Caco-2 (cell line): ENCODE measurements at regions not wholly inside any gene's neighbourhood (a gene's known extent, or its start where the extent isn't known, plus 50 kb on each side); places are given as distances from the start of the nearest gene placed in this dataset.

Experiments used
- BruUV-seq: library from RNA; stranded (reverse); fragments of 400-500 nt; replicated peaks from 2 replicates; lab custom pipeline; 2021; lab: Mats Ljungman, UMichigan
- CTCF ChIA-PET: fragments of 300-600 bp; sonication (Branson Sonifier 250); formaldehyde crosslinking; loops from one replicate; lab custom pipeline; 2022; ENCODE audit warnings: antibody characterized with exemption; lab: Charles Lee
- POLR2A ChIA-PET: fragments of 300-600 bp; sonication (Branson Sonifier 250); formaldehyde crosslinking; loops from one replicate; lab custom pipeline; 2022; ENCODE audit warnings: antibody characterized with exemption; lab: Charles Lee
- DNase-seq, 2 experiments: peaks; one replicate each; pipeline versions ENCODE4 v3.0.0 to v3.0.0-alpha.2; 2020 to 2022
- H3K27me3 ChIP-seq: replicated peaks from 2 replicates; pipeline ENCODE4 v1.6.0; 2011; ENCODE audit warnings: low read length; ENCODE audit not compliant: control insufficient read depth, insufficient read depth
- H3K36me3 ChIP-seq: 2 replicates; pipeline ENCODE4 v1.5.1; 2011; ENCODE audit warnings: low read length; ENCODE audit not compliant: control insufficient read depth, insufficient read depth
- H3K4me1 ChIP-seq: fragments of 250-450 bp; sonication (Bioruptor Pico); 2 replicates; pipeline ENCODE4 v1.5.1; 2020; ENCODE audit warnings: mild to moderate bottlenecking
- H3K4me3 ChIP-seq: 2 replicates; pipeline ENCODE4 v1.5.1; 2011; ENCODE audit warnings: low read depth, mild to moderate bottlenecking, control low read depth, low read length
- H3K9me3 ChIP-seq: fragments of 250-450 bp; sonication (Bioruptor Pico); 2 replicates; pipeline ENCODE4 v1.5.1; 2020; ENCODE audit warnings: mild to moderate bottlenecking, moderate library complexity
- H3K27ac Mint-ChIP-seq: one replicate; pipeline ENCODE4 v1.8.0; 2022; ENCODE audit warnings: mixed read lengths; ENCODE audit not compliant: unreplicated experiment
- H3K27me3 Mint-ChIP-seq: one replicate; pipeline ENCODE4 v1.8.0; 2022; ENCODE audit warnings: mixed read lengths; ENCODE audit not compliant: insufficient read depth, unreplicated experiment
- H3K36me3 Mint-ChIP-seq: one replicate; pipeline ENCODE4 v1.8.0; 2022; ENCODE audit warnings: mild to moderate bottlenecking, mixed read lengths; ENCODE audit not compliant: insufficient read depth, unreplicated experiment
- H3K4me1 Mint-ChIP-seq: one replicate; pipeline ENCODE4 v1.8.0; 2022; ENCODE audit warnings: low read depth, mixed read lengths; ENCODE audit not compliant: unreplicated experiment
- H3K4me3 Mint-ChIP-seq: one replicate; pipeline ENCODE4 v1.8.0; 2022; ENCODE audit warnings: mild to moderate bottlenecking, moderate library complexity, mixed read lengths; ENCODE audit not compliant: unreplicated experiment
- H3K9me3 Mint-ChIP-seq: one replicate; pipeline ENCODE4 v1.8.0; 2022; ENCODE audit warnings: mixed read lengths; ENCODE audit not compliant: unreplicated experiment
- CTCF ChIP-seq, 2 experiments: fragments of 200-600 bp in 1 of 2; IDR thresholded peaks; 1 replicate in 1 of 2; 2 replicates in 1 of 2; pipeline versions ENCODE4 v1.5.1 to v1.8.0; 2011 to 2022; ENCODE audit warnings: antibody characterized with exemption in 1 of 2, control low read depth in 1 of 2, inconsistent platforms in 1 of 2, low read depth in 1 of 2, low read length in 1 of 2, mild to moderate bottlenecking in 1 of 2, moderate library complexity in 1 of 2; ENCODE audit not compliant: insufficient read depth in 1 of 2, severe bottlenecking in 1 of 2, unreplicated experiment in 1 of 2
- intact Hi-C: fragments of 100-400 bp; cut with micrococcal nuclease; formaldehyde crosslinking; loops from one replicate; pipeline ENCODE4 v1.10.0; 2022; ENCODE audit not compliant: unreplicated experiment

GRCh38 chr5:29701600-29701999, 1491.9 kb upstream of the CDH6 start:
- H3K4me3 Mint-ChIP-seq = no peak overlapping the region
- H3K9me3 Mint-ChIP-seq = no peaks in the 10 kb centered on the region
- no peaks in the 10 kb centered on the region for H3K27me3 Mint-ChIP-seq
- no peak overlapping the region for H3K4me3 ChIP-seq
- intact Hi-C loops = no loop called here
- no peak for TF ChIP-seq CTCF (IDR thresholded peaks at IDR 0.05; ENCODE audit: insufficient read depth in 1 of 2, low read depth in 1 of 2, low read length in 1 of 2, severe bottlenecking in 1 of 2, unreplicated experiment in 1 of 2)
- no peak for DNase-seq
- no peaks in the 10 kb centered on the region for H3K4me1 Mint-ChIP-seq
- H3K9me3 ChIP-seq = no peaks in the 10 kb centered on the region
- no peaks in the 10 kb centered on the region for H3K36me3 ChIP-seq
- no peaks in the 10 kb centered on the region for H3K27me3 ChIP-seq
- H3K36me3 Mint-ChIP-seq = no peaks in the 10 kb centered on the region
- no peaks in the 10 kb centered on the region for H3K4me1 ChIP-seq
- no peak overlapping the region for H3K27ac Mint-ChIP-seq
- BruUV-seq = no TSS peak
- ChIA-PET CTCF (interaction anchor here (0.6 kb wide), 1 partner anchor 335 kb away, joined by 3 read pairs; no protein-coding TSS in a partner anchor), POLR2A (no interaction called here)

GRCh38 chr5:29697785-29698414, 1495.6 kb upstream of the CDH6 start:
- no peaks in the 10 kb centered on the region for H3K36me3 ChIP-seq
- Mint-ChIP-seq H3K9me3 (no peaks in the 10 kb centered on the region), H3K4me1 (no peaks in the 10 kb centered on the region), H3K27ac (no peak overlapping the region), H3K27me3 (no peaks in the 10 kb centered on the region), H3K4me3 (no peak overlapping the region), H3K36me3 (no peaks in the 10 kb centered on the region)
- H3K4me1 ChIP-seq = no peaks in the 10 kb centered on the region
- ChIA-PET POLR2A (no interaction called here), CTCF (interaction anchor here (0.6 to 1.0 kb wide), 2 partner anchors 17 to 331 kb away, joined by 5 to 8 read pairs; no protein-coding TSS in a partner anchor)
- no peaks in the 10 kb centered on the region for H3K9me3 ChIP-seq
- peak; percentile 57 to 59 for TF ChIP-seq CTCF (IDR thresholded peaks at IDR 0.05; ENCODE audit: insufficient read depth in 1 of 2, low read depth in 1 of 2, low read length in 1 of 2, severe bottlenecking in 1 of 2, unreplicated experiment in 1 of 2)
- intact Hi-C loops = loop anchor here (1.0 kb wide), 2 partner anchors 114 to 331 kb away; no protein-coding TSS in a partner anchor
- H3K27me3 ChIP-seq = no peaks in the 10 kb centered on the region
- BruUV-seq = no TSS peak
- DNase-seq = peak in 1 of 2 experiments; percentile 33
- H3K4me3 ChIP-seq = no peak overlapping the region

- H3K4me1 ChIP-seq = no peaks in the 10 kb centered on the region
- no TSS peak for BruUV-seq
- no peak for TF ChIP-seq CTCF (IDR thresholded peaks at IDR 0.05; ENCODE audit: insufficient read depth in 1 of 2, low read depth in 1 of 2, low read length in 1 of 2, severe bottlenecking in 1 of 2, unreplicated experiment in 1 of 2)
- H3K9me3 ChIP-seq = no peaks in the 10 kb centered on the region
- DNase-seq = no peak
- intact Hi-C loops = loop anchor here (1.0 kb wide), 1 partner anchor 115 kb away; no protein-coding TSS in a partner anchor
- ChIA-PET CTCF (interaction anchor here (1.0 kb wide), 1 partner anchor 330 kb away, joined by 8 read pairs; no protein-coding TSS in a partner anchor), POLR2A (no interaction called here)
- Mint-ChIP-seq H3K27me3 (no peaks in the 10 kb centered on the region), H3K9me3 (no peaks in the 10 kb centered on the region), H3K27ac (no peak overlapping the region), H3K4me3 (no peak overlapping the region), H3K4me1 (no peaks in the 10 kb centered on the region), H3K36me3 (no peaks in the 10 kb centered on the region)
- no peak overlapping the region for H3K4me3 ChIP-seq
- H3K27me3 ChIP-seq = no peaks in the 10 kb centered on the region
- H3K36me3 ChIP-seq = no peaks in the 10 kb centered on the region
These were observed 1496.2 kb upstream of the CDH6 start for GRCh38 chr5:29697278-29697677.
